HG02798 (cell line): ENCODE measurements at regions not wholly inside any gene's neighbourhood (a gene's known extent, or its start where the extent isn't known, plus 50 kb on each side); places are given as distances from the start of the nearest gene placed in this dataset.

Experiments used
- ATAC-seq: cut with Tn5 transposase; IDR thresholded peaks from one replicate; pipeline ENCODE4 v1.9.1; 2021; ENCODE audit warnings: mild to moderate bottlenecking; ENCODE audit not compliant: unreplicated experiment, poor library complexity

DNA sequence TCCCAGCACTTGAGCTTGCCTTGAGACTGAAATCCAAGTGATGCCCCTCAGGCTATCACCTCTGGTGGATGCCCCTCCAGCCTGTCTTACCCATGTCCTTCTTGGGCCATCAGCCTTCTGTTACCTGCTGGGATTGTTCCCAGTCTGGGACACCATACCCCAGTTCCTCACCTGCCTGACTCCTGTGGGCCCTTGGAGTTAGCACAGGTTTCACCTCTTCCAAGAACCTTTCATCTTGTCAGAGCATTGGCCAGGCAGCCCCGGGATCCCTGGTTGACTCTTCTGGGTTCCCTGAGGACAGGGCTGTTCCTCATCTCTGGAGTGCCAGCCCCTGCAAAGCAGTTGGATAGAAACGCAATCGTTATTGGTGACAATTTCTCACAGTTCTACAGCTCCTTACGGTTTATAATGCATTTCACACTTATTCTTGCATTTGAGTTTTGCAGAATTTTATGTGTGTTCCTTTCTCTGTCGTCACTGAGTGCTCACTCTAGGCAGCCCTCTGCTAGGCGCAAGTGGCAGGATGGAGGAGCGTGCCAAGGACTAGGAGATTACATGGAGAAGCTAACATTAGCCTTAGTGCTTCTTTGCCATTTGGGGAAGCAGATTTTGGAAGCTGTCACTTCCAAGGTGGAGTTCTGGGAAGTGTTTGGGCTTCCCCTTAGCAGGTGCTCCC, 139.7 kb downstream of the DDX1 start:
- no peak for ATAC-seq

- no peak for ATAC-seq
Observed at GRCh38 chr2:15731889-15732271, 140.2 kb downstream of the DDX1 start.

DNA sequence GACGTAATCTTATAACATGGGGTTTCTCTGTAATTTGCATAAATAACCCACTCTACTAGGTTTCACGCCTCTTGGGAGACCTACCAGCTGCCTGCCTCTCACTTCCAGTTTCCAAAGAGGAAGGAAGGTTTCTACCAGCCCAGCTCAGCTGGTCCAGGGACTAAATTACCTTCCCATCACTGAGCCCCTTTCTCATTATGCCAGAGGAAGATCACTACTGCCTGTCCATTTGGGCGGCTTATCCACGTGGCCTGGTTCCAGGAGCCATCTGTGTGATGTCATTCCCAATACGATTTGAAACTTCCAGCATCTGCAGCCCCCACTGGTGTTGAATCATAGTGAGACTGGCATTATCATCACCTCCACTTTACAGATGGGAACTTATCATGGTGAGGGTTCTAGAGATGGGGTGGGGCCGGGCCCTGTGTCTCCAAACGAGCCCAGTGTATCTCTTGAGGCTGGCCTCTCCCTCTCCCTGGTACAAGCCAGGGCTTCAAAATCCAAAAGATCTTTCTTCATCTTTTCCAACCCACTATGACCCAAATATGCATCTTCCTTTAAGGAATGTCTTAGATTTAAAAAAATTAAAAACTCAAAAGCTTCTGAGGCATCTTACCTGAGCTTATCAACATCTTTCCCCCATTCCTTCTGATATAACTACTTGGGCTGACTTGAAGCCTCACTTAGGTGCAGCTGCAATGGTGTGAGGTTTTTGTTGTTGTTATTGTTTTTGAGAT, 140.8 kb downstream of the DDX1 start:
- ATAC-seq, result peak; percentile 95

GRCh38 chr2:15733867-15734673, 142.4 kb downstream of the DDX1 start:
- ATAC-seq, result no peak

- no peak for ATAC-seq
Observed at GRCh38 chr2:15734674-15735483, 143.2 kb downstream of the DDX1 start.

- ATAC-seq, result no peak
Observed at GRCh38 chr2:15735484-15736326, 144.0 kb downstream of the DDX1 start.

DNA sequence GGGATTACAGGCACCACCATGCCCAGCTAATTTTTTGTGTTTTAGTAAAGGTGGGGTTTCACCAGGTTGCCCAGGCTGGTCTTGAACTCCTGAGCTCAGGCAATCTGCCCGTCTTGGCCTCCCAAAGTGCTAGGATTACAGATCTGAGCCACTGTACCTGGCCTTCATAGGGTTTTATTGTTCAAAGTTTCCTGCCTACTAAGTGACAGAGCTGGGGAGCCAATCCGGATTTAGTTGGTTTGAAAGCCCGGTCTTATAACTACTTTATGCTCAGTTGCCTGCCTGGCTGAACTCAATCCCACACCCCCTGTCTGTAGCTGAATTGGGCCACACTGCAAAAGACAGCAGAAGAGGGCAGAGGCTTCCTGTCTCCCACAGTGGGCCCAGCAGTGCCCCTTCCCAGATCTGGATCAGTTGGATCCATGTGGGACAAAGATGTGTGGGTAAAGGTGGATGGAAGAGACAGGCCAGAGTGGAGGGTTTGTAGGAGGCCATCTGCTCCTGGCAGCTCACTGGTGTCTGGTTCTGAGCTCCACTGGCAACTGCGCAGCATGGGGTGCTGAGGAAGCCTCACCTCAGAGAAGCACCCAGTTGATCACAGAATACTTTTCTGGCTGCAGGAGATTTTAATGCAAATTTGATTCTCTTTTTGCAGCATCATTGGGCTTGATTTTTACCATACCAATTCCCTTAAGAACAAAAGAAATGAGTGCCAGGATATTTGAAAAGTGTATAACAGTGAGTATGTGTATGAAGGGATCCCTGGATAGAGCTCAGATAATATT, 144.9 kb downstream of the DDX1 start:
- no peak for ATAC-seq

- ATAC-seq, result no peak
Observed at GRCh38 chr2:15737314-15738224, 145.9 kb downstream of the DDX1 start.

GRCh38 chr2:15738225-15738546, 146.5 kb downstream of the DDX1 start:
- ATAC-seq, result no peak

DNA sequence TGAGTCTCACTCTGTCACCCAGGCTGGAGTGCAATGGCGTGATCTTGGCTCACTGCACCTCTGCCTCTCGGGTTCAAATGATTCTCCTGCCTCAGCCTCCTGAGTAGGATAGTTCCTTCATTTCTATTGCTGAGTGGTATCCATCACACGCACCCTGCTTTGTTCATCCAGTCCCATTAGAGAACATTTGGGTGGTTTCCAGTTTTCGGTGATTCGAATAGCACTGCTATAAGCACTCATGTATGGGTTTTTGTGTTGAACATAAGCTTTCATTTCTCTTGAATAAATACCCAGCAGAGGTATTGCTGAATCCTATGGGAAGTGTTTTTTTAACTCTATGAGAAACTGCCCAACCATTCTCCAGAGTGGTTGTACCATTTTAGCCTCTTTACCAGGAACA, 147.3 kb downstream of the DDX1 start:
- ATAC-seq, result no peak

DNA sequence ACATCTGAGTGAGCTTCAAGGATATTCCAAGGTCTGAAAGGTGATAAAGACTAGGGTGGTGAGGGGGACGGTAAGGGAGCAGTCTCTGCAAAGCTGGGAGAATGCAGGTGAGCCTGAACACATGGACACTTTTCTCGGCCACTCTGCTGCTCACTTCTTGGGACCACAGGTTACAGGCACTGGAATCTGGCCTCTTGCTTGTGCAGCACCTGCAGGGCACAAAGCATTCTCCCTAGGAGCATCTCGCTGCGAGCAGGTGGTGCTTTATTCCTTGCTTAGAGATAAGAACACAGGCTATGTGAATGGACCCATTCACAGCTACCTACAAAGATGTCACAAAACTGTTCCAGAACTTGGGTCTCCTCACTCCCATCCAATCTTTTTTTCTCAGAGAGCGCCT, 153.2 kb downstream of the DDX1 start:
- no peak for ATAC-seq

- ATAC-seq, result no peak
Observed at GRCh38 chr2:15745350-15745749, 153.7 kb downstream of the DDX1 start.

GRCh38 chr2:15745907-15746702, 154.4 kb downstream of the DDX1 start:
- ATAC-seq, result no peak

DNA sequence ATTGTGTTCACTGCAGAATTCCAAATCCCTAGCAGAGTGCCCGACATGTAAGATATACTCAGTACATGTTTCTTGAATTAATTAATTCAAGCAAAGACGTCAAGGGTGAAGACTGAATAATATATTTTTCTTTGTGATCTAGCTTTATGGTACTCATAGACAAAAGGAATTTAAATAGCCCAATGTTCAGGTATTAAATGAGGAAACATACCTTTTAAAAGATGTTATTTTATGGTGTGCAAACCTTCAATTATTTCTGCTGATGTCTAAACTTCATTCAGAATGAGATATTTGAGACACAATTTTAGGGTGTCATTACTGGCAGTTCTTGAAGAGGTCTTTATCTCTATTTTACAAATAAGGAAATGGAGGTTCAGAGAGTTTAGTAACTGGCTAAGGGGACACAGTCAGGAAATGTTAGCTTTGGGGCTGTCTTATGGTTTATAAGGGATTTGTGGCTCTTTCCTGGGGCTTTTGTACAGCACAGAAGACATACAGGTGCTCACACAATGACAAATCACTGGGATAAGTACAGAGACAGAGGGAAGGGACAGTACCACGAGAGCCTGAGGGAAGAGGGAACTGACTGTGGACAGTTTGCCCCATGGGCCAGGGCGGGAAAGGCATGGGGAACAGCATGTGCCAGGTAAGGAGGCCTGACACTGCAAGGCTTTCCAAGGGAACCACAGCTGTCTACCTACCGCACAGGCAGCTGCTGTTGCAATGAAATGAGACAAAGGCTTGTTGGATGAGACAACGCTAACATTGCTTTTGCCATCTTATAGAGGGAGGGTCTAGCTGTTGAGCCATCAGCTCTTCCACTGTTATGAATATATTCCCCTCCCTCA, 155.3 kb downstream of the DDX1 start:
- ATAC-seq, result no peak

- ATAC-seq, result no peak
Observed at GRCh38 chr2:15747603-15748471, 156.2 kb downstream of the DDX1 start.
